ENCODE measurements at regions not wholly inside any gene's neighbourhood (a gene's known extent, or its start where the extent isn't known, plus 50 kb on each side); places are given as distances from the start of the nearest gene placed in this dataset.
"Not testable (repeated sequence)": the region's sequence is repeated elsewhere in the genome, so short reads cannot be mapped to it uniquely, and the experiment has no call there.

DNA sequence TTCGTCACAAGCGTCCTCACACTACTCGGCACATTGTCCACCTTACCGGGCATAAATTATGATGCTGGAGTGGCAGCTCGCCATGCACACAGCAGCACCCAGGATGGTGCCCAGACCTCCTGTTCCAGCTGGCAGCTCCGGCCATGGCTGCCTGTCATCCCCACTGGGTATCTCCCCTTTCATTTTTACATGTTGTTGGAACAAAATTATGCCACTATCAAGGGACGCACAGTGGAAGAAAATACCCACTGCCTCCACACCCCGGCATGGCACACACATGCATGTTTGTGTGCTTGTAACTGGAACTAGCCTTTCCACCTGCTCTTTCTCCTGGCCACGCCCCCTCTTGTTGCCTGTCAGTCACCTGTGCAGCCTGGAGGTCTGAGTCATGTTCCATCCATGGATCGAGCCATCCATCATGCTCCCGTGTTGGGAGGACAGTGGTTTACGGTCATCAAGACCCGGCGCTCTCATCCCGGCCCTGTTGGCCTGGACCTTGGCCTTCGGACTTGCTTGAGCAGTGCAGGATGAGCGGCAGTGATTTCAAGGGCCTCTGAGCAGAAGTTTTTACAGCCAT lies 1069.6 kb downstream of the BRD1 start:
- no peak for DNase-seq

GRCh38 chr22:48757581-48757980 lies 1070.1 kb downstream of the BRD1 start:
- DNase-seq: no peak

GRCh38 chr22:48757135-48757534 lies 1070.5 kb downstream of the BRD1 start:
- DNase-seq: not testable (repeated sequence)

DNA sequence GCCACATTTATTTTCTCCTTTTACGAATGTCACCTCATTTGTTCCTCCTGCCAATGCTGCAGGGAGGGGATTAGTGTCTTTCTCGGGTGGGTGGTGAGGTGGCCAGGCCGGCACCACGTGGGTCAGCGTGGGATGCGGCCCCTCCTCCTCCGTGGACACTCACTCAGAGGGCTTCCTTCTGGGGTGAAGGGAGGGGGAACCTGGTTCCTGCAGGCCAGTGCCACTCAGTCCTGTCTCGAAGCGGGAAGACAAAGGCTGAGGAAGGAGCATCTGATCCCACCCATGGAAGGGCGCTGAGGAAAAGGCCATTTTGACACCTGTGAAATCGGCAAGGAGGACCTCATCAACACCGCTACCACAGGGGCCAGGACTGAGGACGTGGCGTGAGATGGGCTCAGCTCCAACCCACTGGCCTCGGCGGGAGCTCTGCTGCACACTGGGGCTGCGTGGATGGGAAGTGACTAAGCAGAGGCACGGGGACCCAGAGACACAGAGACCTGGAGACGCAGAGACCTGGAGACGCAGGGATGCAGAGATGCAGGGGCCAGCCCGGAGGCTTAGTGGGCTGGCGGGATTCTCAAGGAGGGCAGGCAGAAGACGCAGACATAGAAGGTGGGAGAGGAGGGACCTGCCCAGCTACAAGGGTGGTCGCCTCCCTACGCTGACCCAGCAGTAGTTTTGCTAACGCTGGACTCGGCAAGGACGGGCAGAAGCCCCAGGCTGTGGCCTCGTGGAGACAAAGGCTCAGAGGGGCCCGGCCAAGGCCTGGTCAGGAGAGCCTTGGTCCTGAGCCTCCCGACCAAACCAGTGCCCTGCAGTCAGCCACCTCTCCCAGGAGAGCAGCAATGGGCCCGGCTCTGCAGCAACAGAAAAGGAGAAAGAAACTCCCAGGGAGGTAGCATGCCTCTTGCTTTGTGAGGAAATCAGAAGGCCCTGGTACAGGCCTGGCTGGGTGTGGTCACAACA lies 1071.2 kb downstream of the BRD1 start:
- DNase-seq: peak; percentile 37

DNA sequence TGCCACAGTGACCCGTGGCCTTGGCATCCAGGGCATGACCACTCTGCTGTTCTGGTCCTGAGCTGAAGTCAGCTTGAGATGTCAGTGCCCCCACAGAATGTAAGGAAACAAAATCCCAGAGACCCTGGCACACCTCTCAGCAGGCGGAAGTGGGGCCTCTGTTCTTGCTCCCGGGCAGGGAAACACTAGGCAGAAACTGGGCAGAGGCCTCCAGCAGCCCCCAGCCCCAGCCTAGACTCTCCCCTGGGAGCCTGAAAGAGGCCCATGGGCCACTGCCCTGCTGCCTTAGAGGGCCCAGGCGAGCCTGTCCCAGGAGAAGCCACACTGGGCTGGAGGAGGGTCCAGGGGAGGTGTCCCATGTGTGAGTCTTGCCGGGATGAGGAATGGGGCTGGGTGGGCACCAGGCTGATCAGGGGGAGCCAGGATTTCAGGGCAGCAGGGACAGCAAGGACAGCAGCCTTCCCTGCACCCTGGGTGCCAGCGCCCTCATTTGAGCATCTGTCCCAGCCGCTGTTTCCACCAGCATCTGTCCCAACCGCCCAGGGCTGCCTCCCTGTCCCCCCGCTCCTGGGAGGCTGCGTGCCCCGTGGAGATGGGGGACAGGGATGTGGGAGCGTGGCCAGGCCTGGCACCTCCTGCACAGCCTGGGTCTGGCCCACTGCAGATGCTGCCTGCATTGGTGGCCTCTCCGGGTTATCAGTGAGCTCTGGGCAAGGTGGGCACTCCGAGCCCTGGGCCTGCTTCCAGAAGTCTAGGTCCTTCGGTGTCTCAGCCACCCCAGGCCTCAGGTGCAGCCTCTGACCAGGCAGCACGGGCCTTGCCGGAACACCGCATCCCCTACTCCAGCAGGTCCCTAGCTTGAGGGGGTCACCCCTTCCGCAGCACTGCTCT lies 1072.4 kb downstream of the BRD1 start:
- DNase-seq: peak; percentile 46

DNA sequence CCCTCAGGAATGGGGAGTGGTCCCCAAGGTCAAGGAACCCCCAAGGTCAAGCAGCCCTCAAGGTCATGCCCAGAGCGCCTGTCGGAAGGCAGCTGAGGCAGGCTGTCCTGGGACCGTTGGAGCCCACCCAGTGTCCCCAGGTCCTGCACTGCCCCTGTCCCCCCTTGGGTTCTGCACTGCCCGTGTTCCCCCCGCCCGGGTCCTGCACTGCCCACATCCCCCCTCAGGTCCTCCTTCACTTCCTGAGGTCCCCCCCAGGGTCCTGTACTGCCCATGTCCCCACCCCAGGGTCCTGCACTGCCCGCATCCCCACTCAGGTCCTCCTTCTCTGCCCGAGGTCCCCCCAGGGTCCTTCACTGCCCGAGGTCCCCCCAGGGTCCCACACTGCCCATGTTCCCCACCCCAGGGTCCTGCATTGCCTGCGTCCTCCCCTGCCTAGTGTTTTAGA lies 1073.0 kb downstream of the BRD1 start:
- DNase-seq: peak; percentile 40

DNA sequence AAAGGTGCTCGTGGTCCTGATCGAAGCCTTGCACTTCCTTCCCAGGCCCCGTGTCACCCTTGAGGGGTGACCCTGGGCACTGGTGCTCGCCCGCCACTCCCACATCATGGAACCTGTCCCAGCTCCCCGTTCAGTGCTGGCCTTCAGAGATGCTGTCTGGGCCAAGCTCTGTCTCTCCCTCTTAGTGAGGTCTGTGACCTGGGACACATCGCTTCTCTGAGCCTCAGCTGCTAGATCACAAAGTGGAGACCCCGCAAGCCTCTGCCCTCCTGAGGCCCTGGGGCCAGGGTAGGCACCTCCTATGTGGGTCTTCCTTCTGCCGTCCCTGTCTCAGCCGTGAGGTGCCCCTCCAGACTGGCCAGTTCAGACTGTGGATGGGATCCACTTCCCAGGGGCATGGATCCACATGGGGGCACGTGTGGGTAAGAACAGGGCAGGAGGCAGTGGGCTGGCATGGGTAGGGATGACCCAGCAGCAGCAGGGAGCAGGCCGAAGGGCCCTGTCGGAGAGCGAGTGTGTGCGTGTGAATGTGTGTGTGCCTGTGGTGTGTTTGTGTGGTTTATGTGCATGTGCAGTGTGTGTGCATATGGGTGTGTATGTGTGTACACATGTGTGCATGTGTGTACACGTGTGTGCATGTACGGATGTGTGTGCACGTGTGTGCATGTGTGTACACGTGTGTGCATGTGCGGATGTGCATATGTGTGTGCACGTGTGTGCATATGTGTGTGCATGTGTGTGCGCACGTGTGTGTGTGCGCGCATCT lies 1073.7 kb downstream of the BRD1 start:
- DNase-seq: peak; percentile 46

DNA sequence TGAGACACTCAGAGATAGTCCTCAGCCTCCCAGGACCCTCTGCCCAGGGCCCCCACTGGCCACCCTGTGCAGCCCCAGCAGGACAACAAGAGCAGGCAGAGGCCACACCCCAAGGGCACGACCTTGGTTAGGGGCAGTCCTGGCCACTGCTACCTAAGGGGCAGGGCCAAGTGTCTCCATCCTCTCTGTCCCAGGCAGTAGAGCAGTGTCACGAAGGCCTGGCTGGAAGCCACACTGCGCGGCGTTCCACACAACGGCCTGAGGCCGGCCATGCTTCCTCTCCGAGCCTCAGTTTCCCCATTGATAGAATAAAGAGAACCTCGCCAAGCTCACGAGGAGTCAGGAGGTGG lies 1074.3 kb downstream of the BRD1 start:
- DNase-seq: peak; percentile 49

GRCh38 chr22:48752451-48753380 lies 1075.0 kb downstream of the BRD1 start:
- peak; percentile 40 for DNase-seq

- no peak for DNase-seq
These were observed 1075.9 kb downstream of the BRD1 start for GRCh38 chr22:48751539-48752437.

DNA sequence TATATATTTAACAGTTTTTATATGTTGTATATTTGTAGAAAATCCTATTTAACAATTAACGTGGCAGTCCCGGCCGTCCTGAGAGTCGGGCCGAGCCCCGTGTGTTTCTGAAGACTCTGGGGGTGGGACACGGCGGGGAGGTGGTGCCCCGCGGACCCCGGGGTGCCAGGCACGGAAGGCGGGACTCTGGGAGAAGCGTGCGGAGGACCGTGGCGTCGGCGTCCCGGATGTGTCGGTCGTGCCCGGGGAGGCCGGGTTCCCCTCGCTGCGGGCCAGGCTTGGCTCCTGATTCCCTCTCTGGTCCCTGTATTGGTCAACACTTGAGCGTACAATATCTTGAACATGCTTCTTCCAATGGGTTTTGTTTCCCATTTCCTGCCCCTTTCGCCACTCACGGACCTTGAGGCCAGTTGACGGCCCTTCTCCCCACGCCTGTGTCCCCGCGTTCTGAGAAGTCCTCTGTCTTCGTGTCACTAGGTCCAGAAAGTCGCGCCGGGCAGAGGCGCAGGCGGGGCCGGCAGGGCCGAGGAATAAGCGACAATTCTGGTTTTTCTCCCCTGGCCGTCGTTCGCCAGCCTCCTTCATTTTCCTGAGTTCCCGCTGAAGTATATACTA lies 1076.7 kb downstream of the BRD1 start:
- no peak for DNase-seq

GRCh38 chr22:48750282-48750681 lies 1077.4 kb downstream of the BRD1 start:
- no peak for DNase-seq

- DNase-seq: no peak
These were observed 1078.0 kb downstream of the BRD1 start for GRCh38 chr22:48749555-48750227.

DNA sequence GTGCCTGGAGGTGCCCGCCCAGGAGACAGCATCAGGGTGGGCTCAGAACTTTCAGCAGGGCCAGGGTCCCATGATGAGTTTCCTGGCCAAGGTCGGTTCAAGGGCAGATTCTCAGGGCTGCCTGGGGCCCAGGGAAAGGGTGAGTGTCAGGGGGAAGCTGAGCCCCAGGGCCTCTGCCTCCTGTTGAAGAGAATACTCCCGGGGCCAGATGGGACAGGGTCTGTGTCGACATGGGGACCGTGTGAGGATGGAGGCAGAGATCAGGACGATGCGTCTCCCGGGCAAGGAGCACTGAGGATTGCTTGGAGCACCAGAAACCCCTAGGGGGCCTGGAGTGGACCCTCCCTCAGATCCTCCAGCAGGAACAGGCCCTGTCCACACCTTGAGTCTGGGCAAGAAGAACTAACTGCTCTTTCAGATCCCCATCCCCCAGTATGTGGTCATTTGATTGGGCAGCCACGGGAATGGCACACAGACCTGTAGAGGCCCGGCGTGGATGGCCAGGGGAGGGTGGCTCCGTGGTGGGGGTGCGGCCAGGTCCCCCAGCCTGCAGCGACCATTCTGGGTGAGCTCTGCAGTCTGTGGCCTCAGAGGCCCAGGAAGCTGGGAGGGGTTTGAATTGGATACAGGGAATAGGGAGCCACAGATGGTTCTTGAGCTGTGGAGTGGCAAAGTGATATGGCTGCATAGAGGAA lies 1078.7 kb downstream of the BRD1 start:
- peak; percentile 26 for DNase-seq

- peak; percentile 40 for DNase-seq
These were observed 1079.4 kb downstream of the BRD1 start for GRCh38 chr22:48748113-48748859.

GRCh38 chr22:48746789-48747425 lies 1080.8 kb downstream of the BRD1 start:
- DNase-seq: peak; percentile 37
